Mammary epithelial cell (primary cell): ENCODE measurements at regions not wholly inside any gene's neighbourhood (a gene's known extent, or its start where the extent isn't known, plus 50 kb on each side); places are given as distances from the start of the nearest gene placed in this dataset.

Experiments
- CTCF ChIP-seq, 2 donors: IDR thresholded peaks in 1 of 2; conservative IDR thresholded peaks in 1 of 2; 2 replicates each; pipeline ENCODE4 v1.5.1; 2011 to 2012; ENCODE audit warnings: inconsistent platforms in 2 of 2, low read length in 2 of 2, mild to moderate bottlenecking in 2 of 2, control low read depth in 1 of 2, low read depth in 1 of 2; ENCODE audit not compliant: insufficient read depth in 1 of 2; ENCODE audit errors: extremely low read depth in 1 of 2
- EZH2 ChIP-seq: IDR thresholded peaks from 2 replicates; pipeline ENCODE4 v1.6.1; 2012; ENCODE audit warnings: low read length, inconsistent platforms, borderline replicate concordance

GRCh38 chr1:219041818-219042217 lies 131.9 kb upstream of the LYPLAL1 start:
- TF ChIP-seq CTCF (conservative IDR thresholded peaks at IDR 0.05 in 1 of 2, IDR thresholded peaks at IDR 0.05 in 1 of 2; ENCODE audit: extremely low read depth in 1 of 2, insufficient read depth in 1 of 2, low read depth in 1 of 2, low read length in 2 of 2) (no peak), EZH2 (no peak)
